ENCODE measurements at regions not wholly inside any gene's neighbourhood (a gene's known extent, or its start where the extent isn't known, plus 50 kb on each side); places are given as distances from the start of the nearest gene placed in this dataset.

DNA sequence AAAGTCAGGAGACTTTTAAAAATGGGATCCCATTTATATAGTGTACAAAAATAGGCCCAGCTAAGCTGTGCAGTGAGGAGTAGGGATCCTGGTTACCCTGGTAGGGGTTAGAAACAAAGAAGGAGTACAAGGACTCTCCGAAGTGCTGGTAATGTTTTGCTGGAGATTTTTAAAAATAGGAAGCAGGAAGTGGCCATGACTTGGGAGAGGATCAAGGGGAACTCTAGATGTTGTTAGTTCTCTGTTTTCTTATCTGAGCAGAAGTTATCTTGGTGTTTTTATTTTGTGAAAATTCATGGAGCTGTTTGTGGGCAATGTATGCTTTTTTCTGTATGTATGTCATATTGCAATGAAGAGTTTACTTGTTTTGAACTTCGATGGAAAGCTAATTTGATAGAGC, 373.9 kb downstream of the SFMBT2 start:
- H3K4me2 ChIP-seq (ENCODE audit: unreplicated experiment): no peak overlapping the region
- in situ Hi-C loops (cut with MboI): no loop called here
- TF ChIP-seq EZH2 (IDR thresholded peaks at IDR 0.05; ENCODE audit: insufficient read depth, poor library complexity, severe bottlenecking) (no peak), EZH2phosphoT487 (IDR thresholded peaks at IDR 0.05; ENCODE audit: insufficient read depth, low read depth) (no peak)
- H3K9me3 ChIP-seq (ENCODE audit: low read depth): no peaks in the 10 kb centered on the region
- H4K20me1 ChIP-seq (ENCODE audit: insufficient read depth): no peaks in the 10 kb centered on the region; the same call in 1 of the 2 replicates
- no peaks in the 10 kb centered on the region for H3K27me3 ChIP-seq (replicated peaks; ENCODE audit: insufficient read depth)
- H3K36me3 ChIP-seq (ENCODE audit: low read depth): no peaks in the 10 kb centered on the region
- H3K9me2 ChIP-seq (ENCODE audit: insufficient read depth): no peaks in the 10 kb centered on the region
- H3K4me1 ChIP-seq (ENCODE audit: insufficient read depth): no peaks in the 10 kb centered on the region
- H3K79me2 ChIP-seq (ENCODE audit: insufficient read depth): no peaks in the 10 kb centered on the region
- H3K27ac ChIP-seq: no peak overlapping the region
- no peak for DNase-seq
- H3K9ac ChIP-seq: no peak overlapping the region
- no peaks in the 10 kb centered on the region for H3F3A ChIP-seq (ENCODE audit: insufficient read depth)
- WGBS, 2 experiments (ENCODE audit: low coverage in 1 of 2, low lambda C conversion rate in 2 of 2, missing lambda C conversion rate in 2 of 2): 35 to 36% methylated on average over 2 of the region's 2 CpGs
- H3K4me3 ChIP-seq: no peak overlapping the region
- no peak overlapping the region for H2AFZ ChIP-seq

DNA sequence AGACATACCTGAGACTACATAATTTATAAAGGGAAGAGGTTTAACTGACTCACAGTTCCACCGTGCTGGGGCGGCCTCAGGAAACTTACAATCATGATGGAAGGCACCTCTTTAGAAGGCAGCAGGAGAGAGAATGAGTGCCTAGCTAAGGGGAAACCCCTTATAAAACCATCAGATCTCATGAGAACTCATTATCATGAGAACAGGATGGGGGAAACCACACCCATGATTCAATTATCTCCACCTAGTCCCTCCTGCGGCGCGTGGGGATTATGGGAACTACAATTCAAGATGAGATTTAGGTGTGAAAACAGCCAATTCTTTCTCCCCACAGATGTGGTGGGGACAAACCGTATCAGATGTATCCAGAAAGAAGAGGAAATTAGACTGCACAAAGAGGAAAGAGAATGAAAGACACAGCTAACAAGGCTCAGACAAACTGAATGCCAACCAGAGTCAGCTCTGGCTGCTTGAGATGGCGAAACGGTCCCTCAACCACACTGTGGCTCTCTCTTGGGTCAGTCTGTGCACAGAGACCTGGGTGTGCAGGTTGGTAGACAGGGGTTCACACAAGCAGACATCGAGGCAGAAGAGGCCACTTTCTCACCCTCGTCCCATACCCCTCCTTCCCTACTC, 375.6 kb downstream of the SFMBT2 start:
- no peaks in the 10 kb centered on the region for H3K79me2 ChIP-seq (ENCODE audit: insufficient read depth)
- no peak overlapping the region for H3K9ac ChIP-seq
- no peak overlapping the region for H2AFZ ChIP-seq
- H3K27me3 ChIP-seq (replicated peaks; ENCODE audit: insufficient read depth): no peaks in the 10 kb centered on the region
- H3K9me3 ChIP-seq (ENCODE audit: low read depth): no peaks in the 10 kb centered on the region
- no peaks in the 10 kb centered on the region for H3F3A ChIP-seq (ENCODE audit: insufficient read depth)
- H3K4me2 ChIP-seq (ENCODE audit: unreplicated experiment): no peak overlapping the region
- no peak for DNase-seq
- H3K4me1 ChIP-seq (ENCODE audit: insufficient read depth): no peaks in the 10 kb centered on the region
- no peak overlapping the region for H3K27ac ChIP-seq
- H3K9me2 ChIP-seq (ENCODE audit: insufficient read depth): no peaks in the 10 kb centered on the region
- in situ Hi-C loops (cut with MboI): no loop called here
- H3K4me3 ChIP-seq: no peak overlapping the region
- no peaks in the 10 kb centered on the region; the same call in 1 of the 2 replicates for H4K20me1 ChIP-seq (ENCODE audit: insufficient read depth)
- TF ChIP-seq EZH2phosphoT487 (IDR thresholded peaks at IDR 0.05; ENCODE audit: insufficient read depth, low read depth) (no peak), EZH2 (IDR thresholded peaks at IDR 0.05; ENCODE audit: insufficient read depth, poor library complexity, severe bottlenecking) (no peak)
- WGBS, 2 experiments (ENCODE audit: low coverage in 1 of 2, low lambda C conversion rate in 2 of 2, missing lambda C conversion rate in 2 of 2): 34 to 37% methylated on average over 10 of the region's 10 CpGs
- H3K36me3 ChIP-seq (ENCODE audit: low read depth): no peaks in the 10 kb centered on the region

DNA sequence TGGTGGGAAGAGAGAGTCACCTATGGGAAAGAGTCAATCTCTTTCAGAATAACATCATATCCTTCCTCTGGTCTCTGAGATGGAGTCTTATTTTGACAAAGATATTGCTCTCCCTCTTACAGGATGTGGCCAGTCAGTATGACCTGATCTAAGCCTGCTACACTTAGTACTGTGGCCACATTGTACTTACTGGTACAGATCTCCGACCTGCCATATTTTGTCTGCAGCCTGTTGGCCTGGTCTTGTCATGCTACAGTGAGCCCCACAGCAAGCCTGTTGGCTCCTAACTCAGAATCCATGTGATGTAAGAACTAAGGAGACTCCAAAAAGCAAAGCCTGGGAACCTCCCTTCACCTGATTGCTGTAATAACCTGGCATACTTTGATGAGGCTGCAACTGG, 377.8 kb downstream of the SFMBT2 start:
- no peaks in the 10 kb centered on the region for H3K79me2 ChIP-seq (ENCODE audit: insufficient read depth)
- H3K4me3 ChIP-seq: no peak overlapping the region
- H3F3A ChIP-seq (ENCODE audit: insufficient read depth): no peaks in the 10 kb centered on the region
- peaks cover 4% of the 10 kb centered on the region; the same call in 1 of the 2 replicates for H3K4me1 ChIP-seq (ENCODE audit: insufficient read depth)
- WGBS, 2 experiments (ENCODE audit: low coverage in 1 of 2, low lambda C conversion rate in 2 of 2, missing lambda C conversion rate in 2 of 2): 24 to 25% methylated on average over 1 of the region's 1 CpG
- H3K9ac ChIP-seq: no peak overlapping the region
- H3K9me3 ChIP-seq (ENCODE audit: low read depth): no peaks in the 10 kb centered on the region
- in situ Hi-C loops (cut with MboI): no loop called here
- DNase-seq: no peak
- no peaks in the 10 kb centered on the region for H3K36me3 ChIP-seq (ENCODE audit: low read depth)
- H4K20me1 ChIP-seq (ENCODE audit: insufficient read depth): no peaks in the 10 kb centered on the region; the same call in 1 of the 2 replicates
- H3K9me2 ChIP-seq (ENCODE audit: insufficient read depth): no peaks in the 10 kb centered on the region
- no peaks in the 10 kb centered on the region for H3K27me3 ChIP-seq (replicated peaks; ENCODE audit: insufficient read depth)
- no peak overlapping the region for H3K27ac ChIP-seq
- no peak overlapping the region for H2AFZ ChIP-seq
- no peak for TF ChIP-seq EZH2 (IDR thresholded peaks at IDR 0.05; ENCODE audit: insufficient read depth, poor library complexity, severe bottlenecking)
- TF ChIP-seq EZH2phosphoT487 (IDR thresholded peaks at IDR 0.05; ENCODE audit: insufficient read depth, low read depth): no peak
- H3K4me2 ChIP-seq (ENCODE audit: unreplicated experiment): no peak overlapping the region

DNA sequence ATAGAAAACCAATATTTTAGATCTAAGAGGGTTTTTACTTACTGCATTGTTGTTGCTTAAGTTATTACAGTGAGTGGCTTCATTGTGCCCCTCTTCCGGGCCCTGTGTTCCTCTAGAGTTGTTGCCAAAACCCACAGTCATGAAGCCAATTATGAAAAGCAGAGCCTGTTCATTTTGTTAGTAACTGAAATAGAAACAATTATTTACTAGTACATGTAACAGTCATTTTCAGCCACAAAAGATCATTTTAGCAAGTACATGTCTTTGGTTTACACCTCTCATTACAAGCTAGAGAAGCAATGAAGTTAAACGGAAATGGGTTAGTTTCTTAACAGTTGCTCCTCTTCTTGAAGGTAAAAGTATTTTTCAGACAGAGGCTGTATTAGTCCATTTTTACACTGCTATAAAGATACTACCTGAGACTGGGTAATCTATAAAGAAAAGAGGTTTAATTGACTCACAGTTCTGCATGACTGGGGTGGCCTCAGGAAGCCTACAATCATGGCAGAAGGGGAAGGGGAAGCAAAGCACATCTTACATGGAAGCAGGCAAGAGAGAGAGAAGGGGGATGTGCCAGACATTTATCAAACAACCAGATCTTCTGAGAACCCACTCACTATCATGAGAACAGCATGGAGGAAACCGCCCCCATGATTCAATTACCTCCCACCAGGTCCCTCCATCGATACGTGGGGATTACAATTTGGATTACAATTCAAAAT, 380.5 kb downstream of the SFMBT2 start:
- no peak for TF ChIP-seq EZH2 (IDR thresholded peaks at IDR 0.05; ENCODE audit: insufficient read depth, poor library complexity, severe bottlenecking)
- no peak for TF ChIP-seq EZH2phosphoT487 (IDR thresholded peaks at IDR 0.05; ENCODE audit: insufficient read depth, low read depth)
- Histone ChIP-seq H3K4me2 (ENCODE audit: unreplicated experiment) (no peak overlapping the region), H3K79me2 (ENCODE audit: insufficient read depth) (no peaks in the 10 kb centered on the region), H3K9me3 (ENCODE audit: low read depth) (no peaks in the 10 kb centered on the region), H3F3A (ENCODE audit: insufficient read depth) (no peaks in the 10 kb centered on the region), H3K4me3 (no peak overlapping the region), H3K27me3 (replicated peaks; ENCODE audit: insufficient read depth) (no peaks in the 10 kb centered on the region), H3K9me2 (ENCODE audit: insufficient read depth) (no peaks in the 10 kb centered on the region), H3K27ac (no peak overlapping the region), H3K4me1 (ENCODE audit: insufficient read depth) (peaks cover 6% of the 10 kb centered on the region; the same call in 1 of the 2 replicates), H3K9ac (no peak overlapping the region), H4K20me1 (ENCODE audit: insufficient read depth) (no peaks in the 10 kb centered on the region; the same call in 1 of the 2 replicates), H2AFZ (no peak overlapping the region), H3K36me3 (ENCODE audit: low read depth) (no peaks in the 10 kb centered on the region)
- no peak for DNase-seq
- 40 to 46% methylated on average over 5 of the region's 5 CpGs for WGBS, 2 experiments (ENCODE audit: low coverage in 1 of 2, low lambda C conversion rate in 2 of 2, missing lambda C conversion rate in 2 of 2)
- in situ Hi-C loops (cut with MboI): no loop called here
